Transverse colon (tissue), 4 donors: ENCODE measurements at regions not wholly inside any gene's neighbourhood (a gene's known extent, or its start where the extent isn't known, plus 50 kb on each side); places are given as distances from the start of the nearest gene placed in this dataset.
"Not testable (repeated sequence)": the region's sequence is repeated elsewhere in the genome, so short reads cannot be mapped to it uniquely, and the experiment has no call there.

Source experiments
- CTCF ChIP-seq, 5 experiments: fragments of 200-600 bp in 3 of 5; fragments of 450-650 bp in 2 of 5; sonication (generic) in 3 of 5; IDR thresholded peaks; 1 replicate in 2 of 5; 2 replicates in 3 of 5; pipeline ENCODE4 v1.5.1; 2016 to 2017; ENCODE audit warnings: antibody characterized with exemption in 5 of 5, inconsistent platforms in 3 of 5, mild to moderate bottlenecking in 2 of 5, moderate library complexity in 1 of 5
- EP300 ChIP-seq: sonication (generic); formaldehyde crosslinking; IDR thresholded peaks from one replicate; pipeline ENCODE4 v1.6.1; 2017; ENCODE audit warnings: antibody characterized with exemption, low read depth
- POLR2A ChIP-seq: fragments of 450-650 bp; IDR thresholded peaks from one replicate; pipeline ENCODE4 v1.6.1; 2016; ENCODE audit warnings: antibody characterized with exemption, mild to moderate bottlenecking, moderate library complexity
- POLR2AphosphoS5 ChIP-seq, 3 donors: sonication (generic); formaldehyde crosslinking; IDR thresholded peaks; one replicate each; pipeline ENCODE4 v1.6.1; 2016; ENCODE audit warnings: antibody characterized with exemption in 3 of 3

GRCh38 chr1:206276143-206276542 is 72.8 kb downstream of the SRGAP2 start:
- not testable (repeated sequence) for TF ChIP-seq EP300; CTCF (IDR thresholded peaks at IDR 0.05); POLR2AphosphoS5 (IDR thresholded peaks at IDR 0.05); POLR2A
